Activated T-cell treated with anti-CD3 and anti-CD28 coated beads, Interleukin-2, amount 50 U/mL, for 4 hours (primary cell): ENCODE measurements at regions not wholly inside any gene's neighbourhood (a gene's known extent, or its start where the extent isn't known, plus 50 kb on each side); places are given as distances from the start of the nearest gene placed in this dataset.
"Not testable (repeated sequence)": the region's sequence is repeated elsewhere in the genome, so short reads cannot be mapped to it uniquely, and the experiment has no call there.

Source experiments
- ATAC-seq, 2 donors: fragments of 200-7000 bp; cut with Tn5 transposase; one replicate each; pipeline ENCODE4 v1.10.0; 2021
- DNase-seq: peaks from one replicate; pipeline ENCODE4 v3.0.0-alpha.2; 2020
- H3K27me3 Mint-ChIP-seq: one replicate; pipeline ENCODE4 v1.8.0; 2021; ENCODE audit warnings: low read depth, mixed read lengths
- H3K36me3 Mint-ChIP-seq: one replicate; pipeline ENCODE4 v1.8.0; 2022; ENCODE audit warnings: mixed read lengths; ENCODE audit not compliant: insufficient read depth
- H3K4me1 Mint-ChIP-seq: one replicate; pipeline ENCODE4 v1.8.0; 2021; ENCODE audit warnings: low read depth, mixed read lengths
- H3K4me3 Mint-ChIP-seq: one replicate; pipeline ENCODE4 v1.8.0; 2021; ENCODE audit warnings: mild to moderate bottlenecking, moderate library complexity, mixed read lengths
- H3K9me3 Mint-ChIP-seq: one replicate; pipeline ENCODE4 v1.8.0; 2021; ENCODE audit warnings: mixed read lengths

DNA sequence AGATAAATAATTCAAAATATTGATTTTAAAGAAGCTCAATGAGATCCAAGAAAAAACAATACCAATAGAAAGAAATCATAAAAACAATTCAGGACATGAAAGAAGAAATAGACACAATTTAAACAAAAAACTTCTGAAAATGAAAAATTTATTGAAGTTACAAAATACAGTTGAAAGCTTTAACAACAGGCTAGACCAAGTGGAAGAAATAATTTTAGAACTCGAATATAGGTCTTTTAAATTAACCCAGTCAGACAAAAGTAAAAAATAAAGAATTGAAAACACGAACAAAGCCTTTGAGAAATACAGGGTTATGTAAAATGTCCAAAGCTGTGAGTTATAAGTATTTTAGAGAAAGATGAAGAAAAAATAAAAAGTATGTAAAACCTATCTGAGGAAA, 152.4 kb upstream of the SMIM30 start:
- Mint-ChIP-seq H3K36me3 (no peaks in the 10 kb centered on the region), H3K9me3 (peaks cover 38% of the 10 kb centered on the region), H3K4me1 (no peaks in the 10 kb centered on the region), H3K4me3 (no peak overlapping the region), H3K27me3 (no peaks in the 10 kb centered on the region)
- DNase-seq (no peak), ATAC-seq (no peak)

DNA sequence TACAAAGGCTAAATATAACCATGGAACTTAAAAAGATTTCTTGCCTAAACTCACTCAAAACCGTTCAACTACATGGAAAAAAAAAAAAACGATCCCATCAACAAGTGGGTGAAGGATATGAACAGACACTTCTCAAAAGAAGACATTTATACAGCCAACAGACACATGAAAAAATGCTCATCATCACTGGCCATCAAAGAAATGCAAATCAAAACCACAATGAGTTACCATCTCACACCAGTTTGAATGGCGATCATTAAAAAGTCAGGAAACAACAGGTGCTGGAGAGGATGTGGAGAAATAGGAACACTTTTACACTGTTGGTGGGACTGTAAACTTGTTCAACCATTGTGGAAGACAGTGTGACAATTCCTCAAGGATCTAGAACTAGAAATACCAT, 151.2 kb upstream of the SMIM30 start:
- not testable (repeated sequence) for H3K4me1 Mint-ChIP-seq, H3K4me3 Mint-ChIP-seq, H3K27me3 Mint-ChIP-seq, ATAC-seq, DNase-seq, H3K36me3 Mint-ChIP-seq
- peaks cover 32% of the 10 kb centered on the region for H3K9me3 Mint-ChIP-seq

DNA sequence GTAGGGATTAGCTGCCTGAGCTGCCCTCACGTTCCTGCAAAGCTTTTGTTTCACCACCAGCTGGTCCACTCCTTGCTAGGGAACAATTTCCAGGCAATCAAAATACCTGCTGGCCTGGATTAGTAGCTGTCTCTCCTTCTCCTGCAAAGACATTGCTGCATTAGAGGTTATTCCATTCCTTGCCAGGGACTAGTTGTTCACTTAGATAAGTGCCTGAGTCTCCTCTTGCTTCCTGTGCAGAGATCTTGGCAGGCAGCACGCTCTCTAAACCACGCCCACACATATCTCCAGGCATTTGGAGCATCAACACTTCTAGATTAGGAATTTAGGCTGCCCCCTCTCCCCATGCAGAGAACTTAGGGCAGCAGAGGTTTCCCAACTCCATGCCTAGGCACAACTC, 150.4 kb upstream of the SMIM30 start:
- ATAC-seq (no peak), DNase-seq (no peak)
- Mint-ChIP-seq H3K36me3 (no peaks in the 10 kb centered on the region), H3K27me3 (peaks cover 4% of the 10 kb centered on the region), H3K4me1 (no peaks in the 10 kb centered on the region), H3K4me3 (no peak overlapping the region), H3K9me3 (peaks cover 29% of the 10 kb centered on the region)

DNA sequence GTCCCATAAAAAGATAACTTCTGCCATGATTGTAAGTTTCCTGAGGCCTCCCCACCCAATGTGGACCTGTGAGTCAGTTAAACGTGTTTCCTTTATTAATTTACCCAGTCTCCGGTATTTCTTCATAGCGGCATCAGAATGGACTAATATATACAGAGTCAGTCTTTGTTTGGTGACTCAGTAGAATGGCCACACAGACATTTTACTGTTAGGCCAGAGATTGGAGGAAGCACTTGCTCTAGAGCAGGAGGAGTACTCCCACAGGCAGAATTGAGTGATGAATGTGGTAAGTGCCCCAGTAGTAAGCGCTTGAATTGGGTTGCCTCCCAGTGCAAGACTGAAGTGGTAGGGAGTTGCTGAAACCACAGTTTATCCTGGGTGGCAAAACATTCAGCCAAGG, 149.5 kb upstream of the SMIM30 start:
- Mint-ChIP-seq H3K4me3 (no peak overlapping the region), H3K4me1 (no peaks in the 10 kb centered on the region), H3K36me3 (no peaks in the 10 kb centered on the region), H3K27me3 (peaks cover 5% of the 10 kb centered on the region), H3K9me3 (peaks cover 29% of the 10 kb centered on the region)
- DNase-seq = no peak
- no peak for ATAC-seq

DNA sequence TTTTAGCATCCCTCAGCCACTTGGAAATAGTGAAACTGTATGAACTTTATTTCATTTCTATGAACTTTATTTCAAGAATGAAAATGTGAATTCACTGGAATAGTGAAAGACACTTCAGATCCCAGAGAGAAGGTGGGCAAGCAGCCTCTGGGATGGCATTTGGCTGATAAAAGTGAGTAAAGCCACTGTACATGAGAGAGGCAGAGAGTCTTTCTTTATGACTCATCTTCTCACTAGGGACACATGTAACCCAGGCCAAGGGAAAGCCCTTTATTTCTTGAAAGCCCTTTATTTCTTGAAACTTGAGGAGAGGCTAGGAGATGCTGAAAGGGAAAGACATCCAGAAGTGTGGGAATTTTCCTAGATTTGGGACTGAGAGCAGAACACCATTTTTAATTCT, 148.9 kb upstream of the SMIM30 start:
- peaks cover 28% of the 10 kb centered on the region for H3K9me3 Mint-ChIP-seq
- no peaks in the 10 kb centered on the region for H3K36me3 Mint-ChIP-seq
- ATAC-seq (no peak), DNase-seq (no peak)
- H3K4me1 Mint-ChIP-seq = no peaks in the 10 kb centered on the region
- H3K4me3 Mint-ChIP-seq = no peak overlapping the region
- peaks cover 5% of the 10 kb centered on the region for H3K27me3 Mint-ChIP-seq

DNA sequence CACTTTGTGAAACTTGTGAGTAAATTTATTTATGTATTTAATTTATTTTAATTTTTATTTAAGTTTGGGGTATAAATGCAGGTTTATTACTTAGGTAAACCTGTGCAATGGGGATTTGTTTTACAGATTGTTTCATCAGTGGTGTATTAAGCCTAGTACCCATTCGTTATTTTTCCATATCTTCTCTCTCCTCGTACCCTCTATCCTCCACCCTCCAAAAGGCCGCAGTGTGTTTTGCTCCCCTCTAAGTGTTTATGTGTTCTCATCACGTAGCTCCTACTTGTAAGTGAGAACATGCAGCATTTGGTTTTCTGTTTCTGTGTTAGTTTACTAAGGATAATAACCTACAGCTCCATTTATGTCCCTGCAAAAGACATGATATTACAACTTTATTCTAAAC, 145.4 kb upstream of the SMIM30 start:
- Mint-ChIP-seq H3K27me3 (peaks cover 5% of the 10 kb centered on the region), H3K4me1 (no peaks in the 10 kb centered on the region), H3K36me3 (no peaks in the 10 kb centered on the region), H3K4me3 (no peak overlapping the region), H3K9me3 (peaks cover 2% of the 10 kb centered on the region)
- no peak for DNase-seq
- ATAC-seq = no peak

DNA sequence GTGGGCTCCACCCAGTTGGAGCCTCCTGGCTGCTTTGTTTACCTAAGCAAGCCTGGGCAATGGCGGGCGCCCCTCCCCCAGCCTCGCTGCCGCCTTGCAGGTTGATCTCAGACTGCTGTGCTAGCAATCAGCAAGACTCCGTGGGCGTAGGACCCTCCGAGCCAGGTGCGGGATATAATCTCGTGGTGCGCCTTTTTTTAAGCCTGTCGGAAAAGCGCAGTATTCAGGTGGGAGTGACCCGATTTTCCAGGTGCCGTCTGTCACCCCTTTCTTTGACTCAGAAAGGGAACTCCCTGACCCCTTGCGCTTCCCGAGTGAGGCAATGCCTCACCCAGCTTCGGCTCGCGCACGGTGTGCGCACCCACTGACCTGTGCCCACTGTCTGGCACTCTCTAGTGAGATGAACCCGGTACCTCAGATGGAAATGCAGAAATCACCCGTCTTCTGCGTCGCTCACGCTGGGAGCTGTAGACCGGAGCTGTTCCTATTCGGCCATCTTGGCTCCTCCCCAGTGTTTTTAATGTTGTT, 144.9 kb upstream of the SMIM30 start:
- H3K4me3 Mint-ChIP-seq, H3K36me3 Mint-ChIP-seq, ATAC-seq, DNase-seq, H3K27me3 Mint-ChIP-seq, H3K4me1 Mint-ChIP-seq, H3K9me3 Mint-ChIP-seq: not testable (repeated sequence)

DNA sequence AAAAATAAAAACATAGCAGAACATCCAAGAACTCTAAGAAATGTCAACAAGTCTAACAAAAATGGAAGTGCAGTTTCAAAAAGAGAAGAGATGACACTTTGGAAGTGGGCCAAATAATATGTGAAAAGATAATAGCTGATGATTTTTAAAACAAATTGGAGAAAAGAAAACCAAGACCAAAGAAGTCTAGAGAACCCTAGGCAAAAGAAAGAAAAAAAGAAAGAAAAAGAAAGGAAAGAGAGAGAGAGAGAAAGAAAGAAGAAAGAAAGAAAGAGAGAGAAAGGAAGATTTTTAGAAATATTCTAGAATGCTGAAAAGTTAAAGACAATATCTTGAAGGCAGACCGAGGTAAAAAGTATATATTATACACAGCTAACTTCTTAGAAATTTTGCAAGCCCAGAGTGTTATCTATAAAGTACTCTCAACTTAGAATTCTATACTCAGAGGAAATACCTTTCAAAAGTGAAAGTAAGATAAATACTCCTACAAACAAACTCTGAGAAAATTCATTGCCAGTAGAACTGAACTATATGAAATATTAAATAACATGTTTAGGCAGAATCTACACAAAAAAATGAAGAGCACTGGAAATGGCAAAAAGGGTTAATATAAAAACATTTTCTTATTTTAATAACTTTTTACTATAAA, 138.7 kb upstream of the SMIM30 start:
- no peaks in the 10 kb centered on the region for H3K27me3 Mint-ChIP-seq
- H3K4me3 Mint-ChIP-seq = no peak overlapping the region
- peaks cover 8% of the 10 kb centered on the region for H3K9me3 Mint-ChIP-seq
- DNase-seq (no peak), ATAC-seq (no peak)
- H3K4me1 Mint-ChIP-seq = peaks cover 1% of the 10 kb centered on the region
- H3K36me3 Mint-ChIP-seq = no peaks in the 10 kb centered on the region

DNA sequence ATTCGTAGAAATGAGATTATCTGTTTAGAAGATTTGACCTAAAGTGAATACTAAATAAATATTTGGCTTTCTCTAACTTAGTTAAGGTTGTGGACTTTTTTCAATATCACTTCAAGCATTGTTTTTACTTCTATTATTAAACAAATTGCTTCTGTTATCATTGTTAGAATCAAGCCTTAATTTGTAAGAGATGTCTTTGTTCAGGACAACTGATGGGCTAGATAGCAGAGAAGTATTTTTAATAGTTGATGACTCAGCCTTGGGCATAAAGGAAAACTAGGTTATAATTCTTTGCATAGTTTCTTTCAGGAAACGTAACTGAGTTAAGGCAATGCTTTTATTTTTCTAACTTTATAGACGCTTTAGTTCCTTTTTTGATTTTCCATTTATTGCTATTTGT, 128.8 kb upstream of the SMIM30 start:
- no peaks in the 10 kb centered on the region for H3K27me3 Mint-ChIP-seq
- no peaks in the 10 kb centered on the region for H3K36me3 Mint-ChIP-seq
- H3K4me3 Mint-ChIP-seq = no peak overlapping the region
- peaks cover 7% of the 10 kb centered on the region for H3K9me3 Mint-ChIP-seq
- DNase-seq (no peak), ATAC-seq (no peak)
- H3K4me1 Mint-ChIP-seq = no peaks in the 10 kb centered on the region

DNA sequence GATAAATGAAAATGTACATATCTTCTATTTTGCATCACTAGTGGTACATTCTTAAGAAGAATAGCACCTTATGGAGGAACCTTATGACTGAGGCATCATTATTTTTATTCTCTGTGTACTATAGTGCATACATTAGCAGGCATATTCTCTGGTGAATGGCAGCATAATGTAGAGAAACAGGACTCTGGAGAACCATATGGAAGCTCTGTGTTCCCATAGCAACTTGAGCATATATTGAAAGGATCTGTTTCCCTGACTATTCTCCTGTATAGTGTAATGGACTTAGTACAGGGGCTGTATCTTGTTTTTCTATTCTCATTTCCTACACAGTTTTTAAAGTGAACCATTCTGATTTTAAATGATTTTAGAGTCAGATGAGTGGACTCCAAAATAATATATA, 128.4 kb upstream of the SMIM30 start:
- Mint-ChIP-seq H3K36me3 (no peaks in the 10 kb centered on the region), H3K4me3 (no peak overlapping the region), H3K9me3 (peaks cover 7% of the 10 kb centered on the region), H3K4me1 (no peaks in the 10 kb centered on the region), H3K27me3 (no peaks in the 10 kb centered on the region)
- ATAC-seq (no peak), DNase-seq (no peak)

DNA sequence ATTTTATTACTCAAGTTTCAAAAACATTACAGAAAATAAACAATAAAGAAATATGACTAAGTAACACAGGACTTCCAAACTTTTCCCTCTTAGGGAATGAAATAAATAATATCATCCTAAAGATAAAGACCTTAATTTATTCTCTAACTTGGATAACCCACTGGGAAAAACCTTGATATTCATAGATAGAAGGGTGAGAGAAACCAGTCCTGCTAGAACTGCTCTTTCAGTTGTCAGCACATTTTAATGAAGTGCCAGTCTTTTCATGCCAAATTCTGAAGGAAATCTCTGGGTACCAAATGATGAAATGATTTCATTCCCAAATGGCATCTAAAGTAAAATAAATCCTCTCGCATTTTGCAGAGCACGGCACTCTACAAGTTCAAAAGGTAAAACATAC, 114.5 kb upstream of the SMIM30 start:
- DNase-seq (no peak), ATAC-seq (no peak)
- H3K4me1 Mint-ChIP-seq = no peaks in the 10 kb centered on the region
- no peaks in the 10 kb centered on the region for H3K27me3 Mint-ChIP-seq
- H3K9me3 Mint-ChIP-seq = peaks cover 6% of the 10 kb centered on the region
- H3K4me3 Mint-ChIP-seq = no peak overlapping the region
- H3K36me3 Mint-ChIP-seq = no peaks in the 10 kb centered on the region

DNA sequence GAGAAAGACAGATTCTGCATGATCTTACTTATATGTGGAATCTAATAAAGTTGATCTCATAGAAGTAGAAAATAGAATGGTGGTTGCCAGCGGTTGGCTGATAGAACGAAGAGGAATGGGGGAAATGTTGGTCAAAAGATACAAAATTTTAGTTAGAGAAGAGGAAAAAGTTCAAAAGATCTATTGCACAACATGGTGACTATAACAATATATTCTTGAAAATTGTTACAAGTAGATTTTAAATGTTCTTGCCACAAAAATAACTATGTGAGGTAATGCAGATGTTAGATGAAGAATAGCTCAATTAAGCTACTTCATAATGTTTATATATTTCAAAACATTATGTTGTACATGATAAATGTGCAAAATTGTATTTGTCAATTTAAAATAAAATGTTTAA, 112.3 kb upstream of the SMIM30 start:
- Mint-ChIP-seq H3K27me3 (no peaks in the 10 kb centered on the region), H3K9me3 (peaks cover 16% of the 10 kb centered on the region), H3K4me1 (no peaks in the 10 kb centered on the region), H3K36me3 (no peaks in the 10 kb centered on the region), H3K4me3 (no peak overlapping the region)
- no peak for ATAC-seq
- DNase-seq = no peak

DNA sequence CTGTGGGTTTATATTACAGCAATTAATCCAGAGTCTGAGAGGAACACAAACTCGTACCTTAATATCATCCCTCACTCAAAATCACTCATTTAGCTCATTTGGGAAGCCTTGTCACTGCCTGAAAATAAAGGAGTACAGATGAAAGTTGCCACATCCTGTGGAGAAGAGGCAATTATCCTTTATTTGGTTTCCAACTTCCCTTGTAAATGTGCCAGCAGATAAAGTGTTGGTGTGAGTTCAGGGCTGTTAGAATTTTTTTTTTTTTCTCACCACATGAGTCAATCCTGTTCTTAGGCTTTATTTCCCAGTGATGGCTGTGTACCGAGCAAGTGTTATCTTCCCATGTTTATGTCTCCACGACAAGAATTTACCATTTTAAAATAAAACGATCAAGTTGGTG, 99.0 kb upstream of the SMIM30 start:
- no peaks in the 10 kb centered on the region for H3K27me3 Mint-ChIP-seq
- no peak for ATAC-seq
- no peak overlapping the region for H3K4me3 Mint-ChIP-seq
- no peaks in the 10 kb centered on the region for H3K9me3 Mint-ChIP-seq
- H3K4me1 Mint-ChIP-seq = no peaks in the 10 kb centered on the region
- no peaks in the 10 kb centered on the region for H3K36me3 Mint-ChIP-seq
- DNase-seq = no peak

DNA sequence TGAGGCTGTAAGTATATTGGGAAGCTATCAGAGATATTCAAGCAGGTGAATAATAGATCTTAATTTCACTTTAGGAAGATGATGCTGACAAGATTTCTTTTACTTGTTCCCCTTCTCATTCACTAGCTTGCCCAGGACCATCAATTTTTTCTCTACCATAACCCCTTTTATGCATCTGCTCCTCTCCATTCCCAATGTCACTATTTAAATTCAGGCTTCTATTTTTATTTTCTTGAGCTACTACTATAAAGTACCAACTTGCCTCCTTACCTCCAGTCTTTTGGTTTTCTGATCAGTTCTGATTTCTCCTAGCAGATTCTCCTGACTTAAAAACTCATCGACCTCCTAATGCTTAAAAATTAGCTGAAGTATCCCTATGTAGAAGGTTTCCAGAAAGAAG, 97.7 kb upstream of the SMIM30 start:
- Mint-ChIP-seq H3K4me3 (no peak overlapping the region), H3K36me3 (no peaks in the 10 kb centered on the region), H3K27me3 (no peaks in the 10 kb centered on the region), H3K9me3 (no peaks in the 10 kb centered on the region), H3K4me1 (no peaks in the 10 kb centered on the region)
- DNase-seq (no peak), ATAC-seq (no peak)

DNA sequence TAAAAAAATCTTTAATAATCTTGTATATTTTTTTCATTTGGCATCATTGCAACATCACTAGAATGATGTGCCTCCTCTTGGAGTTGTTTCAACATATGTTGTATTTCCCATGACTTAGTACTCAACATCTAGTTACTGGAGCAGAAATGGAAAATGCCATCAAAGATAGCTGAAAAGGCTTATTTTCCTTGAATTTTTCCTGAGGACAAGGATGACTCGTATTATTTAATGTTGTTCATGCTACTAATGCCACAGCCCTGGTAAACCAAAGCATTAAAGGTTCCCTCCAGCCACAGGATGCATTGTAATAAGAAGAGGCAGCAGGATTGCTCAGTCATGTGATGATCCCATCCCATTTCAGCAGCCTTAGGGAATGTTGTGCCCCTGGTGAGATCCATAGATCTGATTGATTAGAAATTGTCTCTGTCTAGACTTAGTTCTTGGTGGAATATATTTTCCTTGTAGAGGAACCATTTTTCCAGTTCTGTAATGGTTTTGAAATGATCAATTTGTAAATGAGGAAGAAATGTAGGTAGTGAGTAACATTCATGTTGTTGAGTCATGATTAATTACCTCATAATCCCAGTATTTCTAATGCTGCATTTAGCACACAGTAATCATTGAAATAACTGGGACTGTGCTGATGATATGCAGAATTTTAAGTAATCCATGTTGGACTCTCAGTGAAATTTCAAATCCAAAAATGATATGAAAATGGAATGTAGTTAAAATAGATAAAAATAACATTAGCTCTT, 91.3 kb upstream of the SMIM30 start:
- DNase-seq (no peak), ATAC-seq (no peak)
- H3K9me3 Mint-ChIP-seq = no peaks in the 10 kb centered on the region
- H3K27me3 Mint-ChIP-seq = peaks cover 2% of the 10 kb centered on the region
- no peak overlapping the region for H3K4me3 Mint-ChIP-seq
- H3K36me3 Mint-ChIP-seq = no peaks in the 10 kb centered on the region
- no peaks in the 10 kb centered on the region for H3K4me1 Mint-ChIP-seq
